ENCODE measurements at regions not wholly inside any gene's neighbourhood (a gene's known extent, or its start where the extent isn't known, plus 50 kb on each side); places are given as distances from the start of the nearest gene placed in this dataset.

DNA sequence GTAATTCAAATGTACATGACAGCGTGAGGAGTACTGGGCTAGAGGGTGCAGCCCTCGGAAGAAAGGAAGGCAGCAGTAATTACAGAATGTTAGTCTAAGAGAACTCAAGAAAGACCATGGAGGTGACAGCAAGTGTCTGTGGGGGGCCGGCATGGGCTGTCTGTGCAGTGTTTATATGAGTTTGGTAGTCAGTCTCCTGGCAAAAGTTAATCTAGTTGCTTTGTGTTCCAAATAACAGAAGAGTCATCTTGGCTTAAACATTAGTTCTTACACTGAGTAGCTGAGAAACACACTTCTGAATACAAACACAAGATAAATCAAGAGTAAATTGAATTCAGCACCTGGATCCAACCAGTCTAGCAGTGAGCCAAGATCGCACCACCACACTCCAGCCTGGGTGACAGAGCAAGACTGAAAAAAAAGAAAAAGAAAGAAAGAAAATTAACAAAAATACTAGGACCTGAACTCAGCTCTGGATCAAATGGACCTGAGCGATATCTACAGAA lies 189.3 kb upstream of the COX10 start (continued):
- TF ChIP-seq, protein P1, sequence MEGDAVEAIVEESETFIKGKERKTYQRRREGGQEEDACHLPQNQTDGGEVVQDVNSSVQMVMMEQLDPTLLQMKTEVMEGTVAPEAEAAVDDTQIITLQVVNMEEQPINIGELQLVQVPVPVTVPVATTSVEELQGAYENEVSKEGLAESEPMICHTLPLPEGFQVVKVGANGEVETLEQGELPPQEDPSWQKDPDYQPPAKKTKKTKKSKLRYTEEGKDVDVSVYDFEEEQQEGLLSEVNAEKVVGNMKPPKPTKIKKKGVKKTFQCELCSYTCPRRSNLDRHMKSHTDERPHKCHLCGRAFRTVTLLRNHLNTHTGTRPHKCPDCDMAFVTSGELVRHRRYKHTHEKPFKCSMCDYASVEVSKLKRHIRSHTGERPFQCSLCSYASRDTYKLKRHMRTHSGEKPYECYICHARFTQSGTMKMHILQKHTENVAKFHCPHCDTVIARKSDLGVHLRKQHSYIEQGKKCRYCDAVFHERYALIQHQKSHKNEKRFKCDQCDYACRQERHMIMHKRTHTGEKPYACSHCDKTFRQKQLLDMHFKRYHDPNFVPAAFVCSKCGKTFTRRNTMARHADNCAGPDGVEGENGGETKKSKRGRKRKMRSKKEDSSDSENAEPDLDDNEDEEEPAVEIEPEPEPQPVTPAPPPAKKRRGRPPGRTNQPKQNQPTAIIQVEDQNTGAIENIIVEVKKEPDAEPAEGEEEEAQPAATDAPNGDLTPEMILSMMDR (conservative IDR thresholded peaks at IDR 0.05; ENCODE audit: low read depth in 2 of 2): no peak
- no peak for TF ChIP-seq STAT1 (IDR thresholded peaks at IDR 0.05; ENCODE audit: unreplicated experiment)

DNA sequence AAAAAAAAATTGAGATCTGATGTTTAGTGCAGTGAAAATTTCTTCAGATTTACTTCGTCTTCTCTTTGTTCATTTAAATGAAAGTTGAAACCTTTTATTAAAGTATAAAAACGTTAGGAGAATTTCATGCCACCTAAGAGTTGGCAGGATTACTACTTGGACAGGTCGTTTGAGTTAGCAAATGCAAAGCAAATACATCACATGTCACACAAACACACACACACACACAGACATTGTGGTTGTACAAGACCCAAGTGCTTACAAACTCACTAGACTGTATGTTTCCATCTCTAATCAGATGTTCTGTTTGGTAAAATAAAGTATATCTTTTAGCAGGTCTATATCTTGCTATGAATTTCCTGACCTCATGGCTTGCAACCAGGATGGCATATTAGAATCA lies 185.6 kb upstream of the COX10 start:
- no peaks in the 10 kb centered on the region for H3K4me1 ChIP-seq (ENCODE audit: insufficient read depth)
- no peaks in the 10 kb centered on the region for H3F3A ChIP-seq (replicated peaks; ENCODE audit: low read depth)
- TF ChIP-seq EZH2 (IDR thresholded peaks at IDR 0.05; ENCODE audit: low read depth, unreplicated experiment): no peak
- TF ChIP-seq, protein P2, sequence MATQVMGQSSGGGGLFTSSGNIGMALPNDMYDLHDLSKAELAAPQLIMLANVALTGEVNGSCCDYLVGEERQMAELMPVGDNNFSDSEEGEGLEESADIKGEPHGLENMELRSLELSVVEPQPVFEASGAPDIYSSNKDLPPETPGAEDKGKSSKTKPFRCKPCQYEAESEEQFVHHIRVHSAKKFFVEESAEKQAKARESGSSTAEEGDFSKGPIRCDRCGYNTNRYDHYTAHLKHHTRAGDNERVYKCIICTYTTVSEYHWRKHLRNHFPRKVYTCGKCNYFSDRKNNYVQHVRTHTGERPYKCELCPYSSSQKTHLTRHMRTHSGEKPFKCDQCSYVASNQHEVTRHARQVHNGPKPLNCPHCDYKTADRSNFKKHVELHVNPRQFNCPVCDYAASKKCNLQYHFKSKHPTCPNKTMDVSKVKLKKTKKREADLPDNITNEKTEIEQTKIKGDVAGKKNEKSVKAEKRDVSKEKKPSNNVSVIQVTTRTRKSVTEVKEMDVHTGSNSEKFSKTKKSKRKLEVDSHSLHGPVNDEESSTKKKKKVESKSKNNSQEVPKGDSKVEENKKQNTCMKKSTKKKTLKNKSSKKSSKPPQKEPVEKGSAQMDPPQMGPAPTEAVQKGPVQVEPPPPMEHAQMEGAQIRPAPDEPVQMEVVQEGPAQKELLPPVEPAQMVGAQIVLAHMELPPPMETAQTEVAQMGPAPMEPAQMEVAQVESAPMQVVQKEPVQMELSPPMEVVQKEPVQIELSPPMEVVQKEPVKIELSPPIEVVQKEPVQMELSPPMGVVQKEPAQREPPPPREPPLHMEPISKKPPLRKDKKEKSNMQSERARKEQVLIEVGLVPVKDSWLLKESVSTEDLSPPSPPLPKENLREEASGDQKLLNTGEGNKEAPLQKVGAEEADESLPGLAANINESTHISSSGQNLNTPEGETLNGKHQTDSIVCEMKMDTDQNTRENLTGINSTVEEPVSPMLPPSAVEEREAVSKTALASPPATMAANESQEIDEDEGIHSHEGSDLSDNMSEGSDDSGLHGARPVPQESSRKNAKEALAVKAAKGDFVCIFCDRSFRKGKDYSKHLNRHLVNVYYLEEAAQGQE (IDR thresholded peaks at IDR 0.05; ENCODE audit: unreplicated experiment): no peak
- no peak for TF ChIP-seq STAT1 (IDR thresholded peaks at IDR 0.05; ENCODE audit: unreplicated experiment)
- TF ChIP-seq ZNF114 (CRISPR knock-in tag; IDR thresholded peaks at IDR 0.05): no peak
- no peak for TF ChIP-seq CREB1 (CRISPR knock-in tag; IDR thresholded peaks at IDR 0.05; ENCODE audit: low read depth)
- no peak for TF ChIP-seq EZH2phosphoT487 (IDR thresholded peaks at IDR 0.05; ENCODE audit: unreplicated experiment)
- no peaks in the 10 kb centered on the region for H3K27me3 Mint-ChIP-seq (ENCODE audit: insufficient read depth, low read depth, poor library complexity)
- H3K4me3 Mint-ChIP-seq: no peak overlapping the region
- H3K4me2 ChIP-seq: no peak overlapping the region
- H3K9me3 Mint-ChIP-seq: peaks cover 7% of the 10 kb centered on the region; the same call in 2 of the 3 replicates
- H3K36me3 Mint-ChIP-seq (ENCODE audit: low read depth): no peaks in the 10 kb centered on the region; the same call in 2 of the 3 replicates
- no peak overlapping the region for H3K27ac Mint-ChIP-seq
- no peaks in the 10 kb centered on the region for H4K20me1 ChIP-seq (replicated peaks; ENCODE audit: insufficient read depth)
- no peaks in the 10 kb centered on the region for H3K9me2 ChIP-seq (ENCODE audit: insufficient read depth)
- no peak overlapping the region for H2AFZ ChIP-seq
- no peaks in the 10 kb centered on the region for H3K27me3 ChIP-seq (ENCODE audit: insufficient read depth)
- no peak for DNase-seq (ENCODE audit: low spot score)
- no peak for ATAC-seq
- H3K4me1 Mint-ChIP-seq: no peaks in the 10 kb centered on the region
- H3K4me3 ChIP-seq: no peak overlapping the region
- no peaks in the 10 kb centered on the region for H3K79me2 ChIP-seq (replicated peaks; ENCODE audit: insufficient read depth)
- H3K36me3 ChIP-seq (ENCODE audit: insufficient read depth): no peaks in the 10 kb centered on the region
- no peak overlapping the region for H3K27ac ChIP-seq (ENCODE audit: low read depth)

DNA sequence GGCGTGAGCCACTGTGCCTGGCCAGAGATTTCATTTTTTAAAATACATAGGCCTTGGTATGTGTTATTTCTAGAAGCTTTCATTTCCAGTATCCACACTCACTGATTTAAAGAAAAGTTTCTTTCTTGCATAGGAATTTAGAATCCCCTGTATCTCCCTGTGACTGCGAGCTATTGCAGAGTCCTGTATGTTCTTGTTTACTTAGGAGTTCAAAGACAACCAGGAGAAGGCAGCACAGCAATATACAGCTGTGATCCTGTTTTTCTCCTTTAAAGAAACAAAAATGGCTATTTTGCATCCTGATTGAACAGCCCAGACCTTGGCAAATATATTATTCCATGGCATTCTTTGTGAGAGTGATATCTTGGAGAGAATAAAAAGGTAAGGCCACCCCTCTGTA lies 185.0 kb upstream of the COX10 start:
- Mint-ChIP-seq H3K36me3 (ENCODE audit: low read depth) (no peaks in the 10 kb centered on the region; the same call in 2 of the 3 replicates), H3K4me3 (no peak overlapping the region), H3K9me3 (peaks cover 7% of the 10 kb centered on the region; the same call in 2 of the 3 replicates), H3K27me3 (ENCODE audit: insufficient read depth, low read depth, poor library complexity) (no peaks in the 10 kb centered on the region), H3K27ac (no peak overlapping the region), H3K4me1 (no peaks in the 10 kb centered on the region)
- Histone ChIP-seq H2AFZ (no peak overlapping the region), H3K79me2 (replicated peaks; ENCODE audit: insufficient read depth) (no peaks in the 10 kb centered on the region), H3K9me2 (ENCODE audit: insufficient read depth) (no peaks in the 10 kb centered on the region), H3K27me3 (ENCODE audit: insufficient read depth) (no peaks in the 10 kb centered on the region), H3K4me1 (ENCODE audit: insufficient read depth) (no peaks in the 10 kb centered on the region), H3K4me3 (no peak overlapping the region), H3K4me2 (no peak overlapping the region), H3F3A (replicated peaks; ENCODE audit: low read depth) (no peaks in the 10 kb centered on the region), H3K36me3 (ENCODE audit: insufficient read depth) (no peaks in the 10 kb centered on the region), H3K27ac (ENCODE audit: low read depth) (no peak overlapping the region), H4K20me1 (replicated peaks; ENCODE audit: insufficient read depth) (no peaks in the 10 kb centered on the region)
- DNase-seq (ENCODE audit: low spot score): no peak
- no peak for ATAC-seq
- TF ChIP-seq, protein P3, sequence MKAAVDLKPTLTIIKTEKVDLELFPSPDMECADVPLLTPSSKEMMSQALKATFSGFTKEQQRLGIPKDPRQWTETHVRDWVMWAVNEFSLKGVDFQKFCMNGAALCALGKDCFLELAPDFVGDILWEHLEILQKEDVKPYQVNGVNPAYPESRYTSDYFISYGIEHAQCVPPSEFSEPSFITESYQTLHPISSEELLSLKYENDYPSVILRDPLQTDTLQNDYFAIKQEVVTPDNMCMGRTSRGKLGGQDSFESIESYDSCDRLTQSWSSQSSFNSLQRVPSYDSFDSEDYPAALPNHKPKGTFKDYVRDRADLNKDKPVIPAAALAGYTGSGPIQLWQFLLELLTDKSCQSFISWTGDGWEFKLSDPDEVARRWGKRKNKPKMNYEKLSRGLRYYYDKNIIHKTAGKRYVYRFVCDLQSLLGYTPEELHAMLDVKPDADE (IDR thresholded peaks at IDR 0.05): no peak
- TF ChIP-seq EZH2 (IDR thresholded peaks at IDR 0.05; ENCODE audit: low read depth, unreplicated experiment) (no peak), ZNF114 (CRISPR knock-in tag; IDR thresholded peaks at IDR 0.05) (no peak), POLR2AphosphoS5 (IDR thresholded peaks at IDR 0.05; ENCODE audit: low read depth) (no peak), STAT1 (IDR thresholded peaks at IDR 0.05; ENCODE audit: unreplicated experiment) (no peak)
- TF ChIP-seq, protein P1 (conservative IDR thresholded peaks at IDR 0.05; ENCODE audit: low read depth in 2 of 2): no peak

All from GM23338 (cell line).